ENCODE measurements at regions not wholly inside any gene's neighbourhood (a gene's known extent, or its start where the extent isn't known, plus 50 kb on each side); places are given as distances from the start of the nearest gene placed in this dataset.

- Histone ChIP-seq H3K36me3 (no peaks in the 10 kb centered on the region), H3K27me3 (ENCODE audit: insufficient read depth, low read depth, severe bottlenecking) (peaks cover 83% of the 10 kb centered on the region), H3K9me3 (ENCODE audit: severe bottlenecking) (no peaks in the 10 kb centered on the region), H3K4me3 (ENCODE audit: low read depth, low read length) (no peak overlapping the region), H3K27ac (no peak overlapping the region)
- TF ChIP-seq CTCF (IDR thresholded peaks at IDR 0.05; ENCODE audit: low read depth, low read length), result no peak
- no peak for DNase-seq
Measured at GRCh38 chr2:67462738-67463496, 65.8 kb downstream of the ETAA1 start.

GRCh38 chr2:67463810-67464209, 66.7 kb downstream of the ETAA1 start:
- H3K9me3 ChIP-seq (ENCODE audit: severe bottlenecking), result no peaks in the 10 kb centered on the region
- no peak overlapping the region for H3K4me3 ChIP-seq (ENCODE audit: low read depth, low read length)
- no peak overlapping the region for H3K27ac ChIP-seq
- TF ChIP-seq CTCF (IDR thresholded peaks at IDR 0.05; ENCODE audit: low read depth, low read length), result no peak
- no peak for DNase-seq
- H3K36me3 ChIP-seq, result no peaks in the 10 kb centered on the region
- peaks cover 84% of the 10 kb centered on the region for H3K27me3 ChIP-seq (ENCODE audit: insufficient read depth, low read depth, severe bottlenecking)

- Histone ChIP-seq H3K27me3 (ENCODE audit: insufficient read depth, low read depth, severe bottlenecking) (peaks cover 84% of the 10 kb centered on the region), H3K27ac (no peak overlapping the region), H3K4me3 (ENCODE audit: low read depth, low read length) (no peak overlapping the region), H3K9me3 (ENCODE audit: severe bottlenecking) (no peaks in the 10 kb centered on the region), H3K36me3 (no peaks in the 10 kb centered on the region)
- no peak for DNase-seq
- no peak for TF ChIP-seq CTCF (IDR thresholded peaks at IDR 0.05; ENCODE audit: low read depth, low read length)
Measured at GRCh38 chr2:67465623-67466022, 68.5 kb downstream of the ETAA1 start.

GRCh38 chr2:67466734-67467133, 69.6 kb downstream of the ETAA1 start:
- TF ChIP-seq CTCF (IDR thresholded peaks at IDR 0.05; ENCODE audit: low read depth, low read length), result no peak
- Histone ChIP-seq H3K36me3 (no peaks in the 10 kb centered on the region), H3K27me3 (ENCODE audit: insufficient read depth, low read depth, severe bottlenecking) (peaks cover 89% of the 10 kb centered on the region), H3K27ac (no peak overlapping the region), H3K9me3 (ENCODE audit: severe bottlenecking) (no peaks in the 10 kb centered on the region), H3K4me3 (ENCODE audit: low read depth, low read length) (no peak overlapping the region)
- DNase-seq, result no peak

GRCh38 chr2:67471681-67472080, 74.5 kb downstream of the ETAA1 start:
- Histone ChIP-seq H3K36me3 (no peaks in the 10 kb centered on the region), H3K27ac (no peak overlapping the region), H3K9me3 (ENCODE audit: severe bottlenecking) (no peaks in the 10 kb centered on the region), H3K4me3 (ENCODE audit: low read depth, low read length) (no peak overlapping the region), H3K27me3 (ENCODE audit: insufficient read depth, low read depth, severe bottlenecking) (peaks cover 98% of the 10 kb centered on the region)
- TF ChIP-seq CTCF (IDR thresholded peaks at IDR 0.05; ENCODE audit: low read depth, low read length), result no peak
- DNase-seq, result no peak
